GM23338 (cell line): ENCODE measurements at regions not wholly inside any gene's neighbourhood (a gene's known extent, or its start where the extent isn't known, plus 50 kb on each side); places are given as distances from the start of the nearest gene placed in this dataset.

Experiments
- ATAC-seq: fragments of 200-7000 bp; cut with Tn5 transposase; 3 replicates; pipeline ENCODE4 v1.9.1; 2020
- DNase-seq: peaks from one replicate; pipeline ENCODE4 v3.0.0-alpha.2; 2015; ENCODE audit warnings: low spot score
- H2AFZ ChIP-seq: fragments of 200-600 bp; sonication (generic); 2 replicates; pipeline ENCODE4 v1.8.0; 2016; ENCODE audit warnings: antibody characterized with exemption, mild to moderate bottlenecking, moderate library complexity
- H3F3A ChIP-seq: fragments of 200-600 bp; sonication (generic); replicated peaks from 2 replicates; pipeline ENCODE4 v1.8.0; 2017; ENCODE audit warnings: antibody characterized with exemption, mixed run types, low read depth
- H3K27ac ChIP-seq: fragments of 200-600 bp; sonication (generic); 2 replicates; pipeline ENCODE4 v1.6.1; 2016; ENCODE audit warnings: low read depth
- H3K27me3 ChIP-seq: fragments of 200-600 bp; sonication (generic); 2 replicates; pipeline ENCODE4 v1.8.0; 2016; ENCODE audit warnings: mild to moderate bottlenecking, mixed run types, moderate library complexity; ENCODE audit not compliant: insufficient read depth
- H3K36me3 ChIP-seq: fragments of 200-600 bp; sonication (generic); 2 replicates; pipeline ENCODE4 v1.8.0; 2016; ENCODE audit warnings: mild to moderate bottlenecking; ENCODE audit not compliant: insufficient read depth
- H3K4me1 ChIP-seq: fragments of 200-600 bp; sonication (generic); 2 replicates; pipeline ENCODE4 v1.8.0; 2016; ENCODE audit warnings: mild to moderate bottlenecking, moderate library complexity; ENCODE audit not compliant: insufficient read depth
- H3K4me2 ChIP-seq: fragments of 200-600 bp; sonication (generic); 2 replicates; pipeline ENCODE4 v1.7.1; 2017; ENCODE audit warnings: mixed run types
- H3K4me3 ChIP-seq: fragments of 200-600 bp; sonication (generic); 2 replicates; pipeline ENCODE4 v1.6.1; 2016; ENCODE audit warnings: mixed run types
- H3K79me2 ChIP-seq: fragments of 200-600 bp; sonication (generic); replicated peaks from 2 replicates; pipeline ENCODE4 v1.8.0; 2017; ENCODE audit warnings: mild to moderate bottlenecking; ENCODE audit not compliant: insufficient read depth
- H3K9me2 ChIP-seq: fragments of 200-600 bp; sonication (generic); 2 replicates; pipeline ENCODE4 v1.8.0; 2017; ENCODE audit not compliant: insufficient read depth
- H4K20me1 ChIP-seq: fragments of 200-600 bp; sonication (generic); replicated peaks from 2 replicates; pipeline ENCODE4 v1.8.0; 2017; ENCODE audit warnings: mild to moderate bottlenecking; ENCODE audit not compliant: insufficient read depth
- H3K27ac Mint-ChIP-seq: 2 replicates; pipeline ENCODE4 v1.8.0; 2020; ENCODE audit warnings: inconsistent platforms, mild to moderate bottlenecking, moderate library complexity, mixed read lengths
- H3K27me3 Mint-ChIP-seq: 3 replicates; pipeline ENCODE4 v1.8.0; 2022; ENCODE audit warnings: low read depth, mild to moderate bottlenecking, moderate library complexity, mixed read lengths, inconsistent platforms; ENCODE audit not compliant: insufficient read depth, poor library complexity
- H3K36me3 Mint-ChIP-seq: 3 replicates; pipeline ENCODE4 v1.8.0; 2021; ENCODE audit warnings: low read depth, mild to moderate bottlenecking, inconsistent platforms, moderate library complexity, mixed read lengths
- H3K4me1 Mint-ChIP-seq: 3 replicates; pipeline ENCODE4 v1.8.0; 2020; ENCODE audit warnings: mild to moderate bottlenecking, inconsistent platforms, mixed read lengths
- H3K4me3 Mint-ChIP-seq: 3 replicates; pipeline ENCODE4 v1.8.0; 2021; ENCODE audit warnings: moderate library complexity, mild to moderate bottlenecking, inconsistent platforms, mixed read lengths
- H3K9me3 Mint-ChIP-seq: 3 replicates; pipeline ENCODE4 v1.8.0; 2020; ENCODE audit warnings: moderate library complexity, mild to moderate bottlenecking, inconsistent platforms, mixed read lengths
- CREB1 ChIP-seq: fragments of 250-450 bp; sonication (Bioruptor Pico); IDR thresholded peaks from 2 replicates; pipeline ENCODE4 v1.5.0; 2020; ENCODE audit warnings: low read depth, mild to moderate bottlenecking, moderate library complexity
- EZH2 ChIP-seq: fragments of 200-600 bp; sonication (generic); IDR thresholded peaks from one replicate; pipeline ENCODE4 v1.8.0; 2017; ENCODE audit warnings: antibody characterized with exemption, mild to moderate bottlenecking, low read depth; ENCODE audit not compliant: unreplicated experiment
- EZH2phosphoT487 ChIP-seq: fragments of 200-600 bp; sonication (generic); IDR thresholded peaks from one replicate; pipeline ENCODE4 v1.8.1; 2018; ENCODE audit warnings: antibody characterized with exemption; ENCODE audit not compliant: unreplicated experiment
- NANOG ChIP-seq: IDR thresholded peaks from 2 replicates; pipeline ENCODE4 v1.6.1; 2016; ENCODE audit warnings: antibody characterized with exemption, borderline replicate concordance
- POLR2AphosphoS5 ChIP-seq: IDR thresholded peaks from 2 replicates; pipeline ENCODE4 v1.6.1; 2016; ENCODE audit warnings: antibody characterized with exemption, low read depth
- STAT1 ChIP-seq: IDR thresholded peaks from one replicate; pipeline ENCODE4 v1.6.1; 2016; ENCODE audit warnings: antibody characterized with exemption; ENCODE audit not compliant: unreplicated experiment
- ZNF114 ChIP-seq: fragments of 250-450 bp; sonication (Bioruptor Pico); IDR thresholded peaks from 2 replicates; pipeline ENCODE4 v1.5.0; 2020; ENCODE audit warnings: mild to moderate bottlenecking, moderate library complexity
- ZNF331 ChIP-seq: fragments of 250-450 bp; sonication (Bioruptor Pico); IDR thresholded peaks from 2 replicates; pipeline ENCODE4 v1.5.0; 2020; ENCODE audit warnings: low read depth, mild to moderate bottlenecking, moderate library complexity
- TF ChIP-seq, protein P1 (sequence below): IDR thresholded peaks from 2 replicates; pipeline ENCODE4 v1.6.1; 2016; ENCODE audit warnings: antibody characterized with exemption
- TF ChIP-seq, protein P2 (sequence below): IDR thresholded peaks from one replicate; pipeline ENCODE4 v1.6.1; 2018; ENCODE audit warnings: antibody characterized with exemption; ENCODE audit not compliant: unreplicated experiment
- TF ChIP-seq, protein P3 (sequence below): fragments of 250-450 bp; sonication (Bioruptor Pico); IDR thresholded peaks from 2 replicates; pipeline ENCODE4 v1.5.0; 2020; ENCODE audit warnings: mild to moderate bottlenecking, moderate library complexity
- TF ChIP-seq, protein P4 (sequence below), 2 experiments: fragments of 200-600 bp in 1 of 2; sonication (generic) in 1 of 2; conservative IDR thresholded peaks; 2 replicates each; pipeline versions ENCODE4 v1.5.1 to v1.6.1; 2016 to 2017; ENCODE audit warnings: antibody characterized with exemption in 2 of 2, low read depth in 2 of 2, mild to moderate bottlenecking in 2 of 2, moderate library complexity in 1 of 2

DNA sequence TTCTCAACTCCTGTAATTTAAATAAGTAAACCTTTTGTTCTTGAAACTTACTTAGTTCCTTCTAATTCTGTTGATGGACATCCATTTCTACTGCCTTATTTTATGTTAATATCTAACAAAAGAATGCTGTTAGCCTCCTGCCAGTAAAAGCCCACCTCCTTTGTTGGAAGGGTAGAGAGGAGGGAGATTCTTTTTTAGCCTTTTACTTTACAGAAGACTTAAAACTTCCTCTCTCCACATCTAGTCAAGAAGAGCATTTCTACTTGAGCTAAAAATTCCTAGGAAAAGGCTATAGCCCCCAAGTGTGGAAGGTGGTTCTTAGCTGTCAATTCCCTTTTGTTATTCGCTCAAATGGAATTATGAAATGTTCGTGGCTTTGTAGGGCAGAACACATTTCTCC lies 118.7 kb downstream of the ZIC3 start (continued):
- TF ChIP-seq ZNF114 (CRISPR knock-in tag) (no peak), ZNF331 (CRISPR knock-in tag) (no peak), EZH2 (no peak), CREB1 (CRISPR knock-in tag) (no peak)

DNA sequence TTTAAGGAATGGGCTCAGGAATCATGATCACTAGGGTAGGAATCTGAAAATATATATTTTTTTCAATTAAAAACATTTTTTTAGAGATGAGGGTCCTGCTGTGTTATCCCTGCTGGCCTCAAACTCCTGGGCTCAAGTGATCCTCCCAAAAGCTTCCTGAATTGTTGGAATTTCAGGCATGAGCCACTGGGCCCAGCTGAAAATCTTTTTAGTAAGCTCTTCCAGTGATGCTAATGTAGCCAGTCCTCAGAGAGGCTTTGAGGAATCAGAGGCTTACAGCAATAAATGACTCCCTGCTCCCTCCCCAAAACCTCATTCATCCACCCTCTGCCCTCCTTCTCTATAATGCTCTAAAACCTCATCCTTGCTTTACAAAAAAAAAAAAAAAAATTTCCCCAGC lies 129.5 kb downstream of the ZIC3 start:
- Histone ChIP-seq H3K27me3 (no peaks in the 10 kb centered on the region), H3K27ac (peak overlapping the region; percentile 63; the same call in 1 of the 2 replicates), H4K20me1 (no peaks in the 10 kb centered on the region), H2AFZ (no peak overlapping the region), H3K9me2 (no peaks in the 10 kb centered on the region), H3K4me2 (no peak overlapping the region), H3K4me3 (no peak overlapping the region), H3F3A (no peaks in the 10 kb centered on the region), H3K36me3 (no peaks in the 10 kb centered on the region), H3K79me2 (no peaks in the 10 kb centered on the region), H3K4me1 (peaks cover 12% of the 10 kb centered on the region)
- DNase-seq, result peak; percentile 50
- peaks cover 8% of the 10 kb centered on the region for H3K4me1 Mint-ChIP-seq
- no peak overlapping the region for H3K27ac Mint-ChIP-seq
- no peak overlapping the region for H3K4me3 Mint-ChIP-seq
- H3K36me3 Mint-ChIP-seq, result no peaks in the 10 kb centered on the region
- ATAC-seq, result peak; percentile 63
- no peaks in the 10 kb centered on the region for H3K27me3 Mint-ChIP-seq
- no peaks in the 10 kb centered on the region for H3K9me3 Mint-ChIP-seq
- TF ChIP-seq EZH2phosphoT487, result no peak
- TF ChIP-seq NANOG, result no peak
- TF ChIP-seq ZNF114 (CRISPR knock-in tag), result no peak
- no peak for TF ChIP-seq POLR2AphosphoS5
- TF ChIP-seq STAT1, result no peak
- no peak for TF ChIP-seq CREB1 (CRISPR knock-in tag)
- TF ChIP-seq, protein P1, sequence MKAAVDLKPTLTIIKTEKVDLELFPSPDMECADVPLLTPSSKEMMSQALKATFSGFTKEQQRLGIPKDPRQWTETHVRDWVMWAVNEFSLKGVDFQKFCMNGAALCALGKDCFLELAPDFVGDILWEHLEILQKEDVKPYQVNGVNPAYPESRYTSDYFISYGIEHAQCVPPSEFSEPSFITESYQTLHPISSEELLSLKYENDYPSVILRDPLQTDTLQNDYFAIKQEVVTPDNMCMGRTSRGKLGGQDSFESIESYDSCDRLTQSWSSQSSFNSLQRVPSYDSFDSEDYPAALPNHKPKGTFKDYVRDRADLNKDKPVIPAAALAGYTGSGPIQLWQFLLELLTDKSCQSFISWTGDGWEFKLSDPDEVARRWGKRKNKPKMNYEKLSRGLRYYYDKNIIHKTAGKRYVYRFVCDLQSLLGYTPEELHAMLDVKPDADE, result no peak
- TF ChIP-seq, protein P2, sequence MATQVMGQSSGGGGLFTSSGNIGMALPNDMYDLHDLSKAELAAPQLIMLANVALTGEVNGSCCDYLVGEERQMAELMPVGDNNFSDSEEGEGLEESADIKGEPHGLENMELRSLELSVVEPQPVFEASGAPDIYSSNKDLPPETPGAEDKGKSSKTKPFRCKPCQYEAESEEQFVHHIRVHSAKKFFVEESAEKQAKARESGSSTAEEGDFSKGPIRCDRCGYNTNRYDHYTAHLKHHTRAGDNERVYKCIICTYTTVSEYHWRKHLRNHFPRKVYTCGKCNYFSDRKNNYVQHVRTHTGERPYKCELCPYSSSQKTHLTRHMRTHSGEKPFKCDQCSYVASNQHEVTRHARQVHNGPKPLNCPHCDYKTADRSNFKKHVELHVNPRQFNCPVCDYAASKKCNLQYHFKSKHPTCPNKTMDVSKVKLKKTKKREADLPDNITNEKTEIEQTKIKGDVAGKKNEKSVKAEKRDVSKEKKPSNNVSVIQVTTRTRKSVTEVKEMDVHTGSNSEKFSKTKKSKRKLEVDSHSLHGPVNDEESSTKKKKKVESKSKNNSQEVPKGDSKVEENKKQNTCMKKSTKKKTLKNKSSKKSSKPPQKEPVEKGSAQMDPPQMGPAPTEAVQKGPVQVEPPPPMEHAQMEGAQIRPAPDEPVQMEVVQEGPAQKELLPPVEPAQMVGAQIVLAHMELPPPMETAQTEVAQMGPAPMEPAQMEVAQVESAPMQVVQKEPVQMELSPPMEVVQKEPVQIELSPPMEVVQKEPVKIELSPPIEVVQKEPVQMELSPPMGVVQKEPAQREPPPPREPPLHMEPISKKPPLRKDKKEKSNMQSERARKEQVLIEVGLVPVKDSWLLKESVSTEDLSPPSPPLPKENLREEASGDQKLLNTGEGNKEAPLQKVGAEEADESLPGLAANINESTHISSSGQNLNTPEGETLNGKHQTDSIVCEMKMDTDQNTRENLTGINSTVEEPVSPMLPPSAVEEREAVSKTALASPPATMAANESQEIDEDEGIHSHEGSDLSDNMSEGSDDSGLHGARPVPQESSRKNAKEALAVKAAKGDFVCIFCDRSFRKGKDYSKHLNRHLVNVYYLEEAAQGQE, result no peak
- TF ChIP-seq, protein P3, sequence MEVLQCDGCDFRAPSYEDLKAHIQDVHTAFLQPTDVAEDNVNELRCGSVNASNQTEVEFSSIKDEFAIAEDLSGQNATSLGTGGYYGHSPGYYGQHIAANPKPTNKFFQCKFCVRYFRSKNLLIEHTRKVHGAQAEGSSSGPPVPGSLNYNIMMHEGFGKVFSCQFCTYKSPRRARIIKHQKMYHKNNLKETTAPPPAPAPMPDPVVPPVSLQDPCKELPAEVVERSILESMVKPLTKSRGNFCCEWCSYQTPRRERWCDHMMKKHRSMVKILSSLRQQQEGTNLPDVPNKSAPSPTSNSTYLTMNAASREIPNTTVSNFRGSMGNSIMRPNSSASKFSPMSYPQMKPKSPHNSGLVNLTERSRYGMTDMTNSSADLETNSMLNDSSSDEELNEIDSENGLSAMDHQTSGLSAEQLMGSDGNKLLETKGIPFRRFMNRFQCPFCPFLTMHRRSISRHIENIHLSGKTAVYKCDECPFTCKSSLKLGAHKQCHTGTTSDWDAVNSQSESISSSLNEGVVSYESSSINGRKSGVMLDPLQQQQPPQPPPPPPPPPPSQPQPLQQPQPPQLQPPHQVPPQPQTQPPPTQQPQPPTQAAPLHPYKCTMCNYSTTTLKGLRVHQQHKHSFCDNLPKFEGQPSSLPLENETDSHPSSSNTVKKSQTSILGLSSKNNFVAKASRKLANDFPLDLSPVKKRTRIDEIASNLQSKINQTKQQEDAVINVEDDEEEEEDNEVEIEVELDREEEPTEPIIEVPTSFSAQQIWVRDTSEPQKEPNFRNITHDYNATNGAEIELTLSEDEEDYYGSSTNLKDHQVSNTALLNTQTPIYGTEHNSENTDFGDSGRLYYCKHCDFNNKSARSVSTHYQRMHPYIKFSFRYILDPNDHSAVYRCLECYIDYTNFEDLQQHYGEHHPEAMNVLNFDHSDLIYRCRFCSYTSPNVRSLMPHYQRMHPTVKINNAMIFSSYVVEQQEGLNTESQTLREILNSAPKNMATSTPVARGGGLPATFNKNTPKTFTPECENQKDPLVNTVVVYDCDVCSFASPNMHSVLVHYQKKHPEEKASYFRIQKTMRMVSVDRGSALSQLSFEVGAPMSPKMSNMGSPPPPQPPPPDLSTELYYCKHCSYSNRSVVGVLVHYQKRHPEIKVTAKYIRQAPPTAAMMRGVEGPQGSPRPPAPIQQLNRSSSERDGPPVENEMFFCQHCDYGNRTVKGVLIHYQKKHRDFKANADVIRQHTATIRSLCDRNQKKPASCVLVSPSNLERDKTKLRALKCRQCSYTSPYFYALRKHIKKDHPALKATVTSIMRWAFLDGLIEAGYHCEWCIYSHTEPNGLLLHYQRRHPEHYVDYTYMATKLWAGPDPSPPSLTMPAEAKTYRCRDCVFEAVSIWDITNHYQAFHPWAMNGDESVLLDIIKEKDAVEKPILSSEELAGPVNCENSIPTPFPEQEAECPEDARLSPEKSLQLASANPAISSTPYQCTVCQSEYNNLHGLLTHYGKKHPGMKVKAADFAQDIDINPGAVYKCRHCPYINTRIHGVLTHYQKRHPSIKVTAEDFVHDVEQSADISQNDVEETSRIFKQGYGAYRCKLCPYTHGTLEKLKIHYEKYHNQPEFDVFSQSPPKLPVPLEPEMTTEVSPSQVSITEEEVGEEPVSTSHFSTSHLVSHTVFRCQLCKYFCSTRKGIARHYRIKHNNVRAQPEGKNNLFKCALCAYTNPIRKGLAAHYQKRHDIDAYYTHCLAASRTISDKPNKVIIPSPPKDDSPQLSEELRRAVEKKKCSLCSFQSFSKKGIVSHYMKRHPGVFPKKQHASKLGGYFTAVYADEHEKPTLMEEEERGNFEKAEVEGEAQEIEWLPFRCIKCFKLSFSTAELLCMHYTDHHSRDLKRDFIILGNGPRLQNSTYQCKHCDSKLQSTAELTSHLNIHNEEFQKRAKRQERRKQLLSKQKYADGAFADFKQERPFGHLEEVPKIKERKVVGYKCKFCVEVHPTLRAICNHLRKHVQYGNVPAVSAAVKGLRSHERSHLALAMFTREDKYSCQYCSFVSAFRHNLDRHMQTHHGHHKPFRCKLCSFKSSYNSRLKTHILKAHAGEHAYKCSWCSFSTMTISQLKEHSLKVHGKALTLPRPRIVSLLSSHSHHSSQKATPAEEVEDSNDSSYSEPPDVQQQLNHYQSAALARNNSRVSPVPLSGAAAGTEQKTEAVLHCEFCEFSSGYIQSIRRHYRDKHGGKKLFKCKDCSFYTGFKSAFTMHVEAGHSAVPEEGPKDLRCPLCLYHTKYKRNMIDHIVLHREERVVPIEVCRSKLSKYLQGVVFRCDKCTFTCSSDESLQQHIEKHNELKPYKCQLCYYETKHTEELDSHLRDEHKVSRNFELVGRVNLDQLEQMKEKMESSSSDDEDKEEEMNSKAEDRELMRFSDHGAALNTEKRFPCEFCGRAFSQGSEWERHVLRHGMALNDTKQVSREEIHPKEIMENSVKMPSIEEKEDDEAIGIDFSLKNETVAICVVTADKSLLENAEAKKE (CRISPR knock-in tag), result no peak
- TF ChIP-seq EZH2, result no peak
- TF ChIP-seq, protein P4, sequence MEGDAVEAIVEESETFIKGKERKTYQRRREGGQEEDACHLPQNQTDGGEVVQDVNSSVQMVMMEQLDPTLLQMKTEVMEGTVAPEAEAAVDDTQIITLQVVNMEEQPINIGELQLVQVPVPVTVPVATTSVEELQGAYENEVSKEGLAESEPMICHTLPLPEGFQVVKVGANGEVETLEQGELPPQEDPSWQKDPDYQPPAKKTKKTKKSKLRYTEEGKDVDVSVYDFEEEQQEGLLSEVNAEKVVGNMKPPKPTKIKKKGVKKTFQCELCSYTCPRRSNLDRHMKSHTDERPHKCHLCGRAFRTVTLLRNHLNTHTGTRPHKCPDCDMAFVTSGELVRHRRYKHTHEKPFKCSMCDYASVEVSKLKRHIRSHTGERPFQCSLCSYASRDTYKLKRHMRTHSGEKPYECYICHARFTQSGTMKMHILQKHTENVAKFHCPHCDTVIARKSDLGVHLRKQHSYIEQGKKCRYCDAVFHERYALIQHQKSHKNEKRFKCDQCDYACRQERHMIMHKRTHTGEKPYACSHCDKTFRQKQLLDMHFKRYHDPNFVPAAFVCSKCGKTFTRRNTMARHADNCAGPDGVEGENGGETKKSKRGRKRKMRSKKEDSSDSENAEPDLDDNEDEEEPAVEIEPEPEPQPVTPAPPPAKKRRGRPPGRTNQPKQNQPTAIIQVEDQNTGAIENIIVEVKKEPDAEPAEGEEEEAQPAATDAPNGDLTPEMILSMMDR (conservative IDR thresholded peaks at IDR 0.05; ENCODE audit: low read depth in 2 of 2), result no peak
